ENCODE measurements at regions not wholly inside any gene's neighbourhood (a gene's known extent, or its start where the extent isn't known, plus 50 kb on each side); places are given as distances from the start of the nearest gene placed in this dataset.

DNA sequence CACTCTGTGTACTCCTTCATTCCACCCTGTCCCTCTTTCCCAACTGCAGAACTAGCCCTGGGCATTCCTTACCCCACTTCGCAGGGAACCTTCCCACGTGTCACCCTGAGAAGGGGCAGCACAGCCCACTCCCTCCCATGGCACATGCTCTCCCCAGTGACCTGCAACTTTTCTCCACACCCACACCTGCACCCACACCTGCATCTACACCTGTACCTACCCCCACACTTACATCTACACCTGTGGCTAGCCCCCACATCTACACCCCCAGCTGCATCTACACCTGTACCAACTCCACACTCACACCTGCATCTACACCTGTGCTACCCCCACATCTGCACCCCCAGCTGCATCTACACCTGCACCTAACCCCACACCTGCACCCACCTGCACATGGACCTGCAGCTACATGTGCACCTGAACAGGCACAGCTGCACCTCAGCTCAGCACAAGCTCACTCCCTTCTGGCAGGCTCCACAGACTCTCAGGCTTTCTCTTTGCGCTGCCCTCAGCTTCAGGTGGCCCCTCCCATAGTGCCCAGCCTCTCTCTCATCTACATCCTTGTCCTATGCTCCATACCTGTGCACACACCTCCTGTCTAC, 234.1 kb downstream of the TUBA3C start:
- H3K9me3 ChIP-seq: no peaks in the 10 kb centered on the region
- TF ChIP-seq POLR2AphosphoS5 (IDR thresholded peaks at IDR 0.05; ENCODE audit: insufficient read depth in 1 of 2, low read depth in 1 of 2) (no peak), POLR2A (IDR thresholded peaks at IDR 0.05) (no peak)
- TF ChIP-seq, protein P1, sequence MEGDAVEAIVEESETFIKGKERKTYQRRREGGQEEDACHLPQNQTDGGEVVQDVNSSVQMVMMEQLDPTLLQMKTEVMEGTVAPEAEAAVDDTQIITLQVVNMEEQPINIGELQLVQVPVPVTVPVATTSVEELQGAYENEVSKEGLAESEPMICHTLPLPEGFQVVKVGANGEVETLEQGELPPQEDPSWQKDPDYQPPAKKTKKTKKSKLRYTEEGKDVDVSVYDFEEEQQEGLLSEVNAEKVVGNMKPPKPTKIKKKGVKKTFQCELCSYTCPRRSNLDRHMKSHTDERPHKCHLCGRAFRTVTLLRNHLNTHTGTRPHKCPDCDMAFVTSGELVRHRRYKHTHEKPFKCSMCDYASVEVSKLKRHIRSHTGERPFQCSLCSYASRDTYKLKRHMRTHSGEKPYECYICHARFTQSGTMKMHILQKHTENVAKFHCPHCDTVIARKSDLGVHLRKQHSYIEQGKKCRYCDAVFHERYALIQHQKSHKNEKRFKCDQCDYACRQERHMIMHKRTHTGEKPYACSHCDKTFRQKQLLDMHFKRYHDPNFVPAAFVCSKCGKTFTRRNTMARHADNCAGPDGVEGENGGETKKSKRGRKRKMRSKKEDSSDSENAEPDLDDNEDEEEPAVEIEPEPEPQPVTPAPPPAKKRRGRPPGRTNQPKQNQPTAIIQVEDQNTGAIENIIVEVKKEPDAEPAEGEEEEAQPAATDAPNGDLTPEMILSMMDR (IDR thresholded peaks at IDR 0.05): no peak
- H3K27ac ChIP-seq: no peak overlapping the region
- no peak for DNase-seq (ENCODE audit: extremely low spot score in 2 of 2)
- H3K27me3 ChIP-seq: no peaks in the 10 kb centered on the region
- no peak overlapping the region for H3K4me3 ChIP-seq
- H3K36me3 ChIP-seq: no peaks in the 10 kb centered on the region
- intact Hi-C loops (cut with DNase I): no loop called here
- no peaks in the 10 kb centered on the region for H3K4me1 ChIP-seq

DNA sequence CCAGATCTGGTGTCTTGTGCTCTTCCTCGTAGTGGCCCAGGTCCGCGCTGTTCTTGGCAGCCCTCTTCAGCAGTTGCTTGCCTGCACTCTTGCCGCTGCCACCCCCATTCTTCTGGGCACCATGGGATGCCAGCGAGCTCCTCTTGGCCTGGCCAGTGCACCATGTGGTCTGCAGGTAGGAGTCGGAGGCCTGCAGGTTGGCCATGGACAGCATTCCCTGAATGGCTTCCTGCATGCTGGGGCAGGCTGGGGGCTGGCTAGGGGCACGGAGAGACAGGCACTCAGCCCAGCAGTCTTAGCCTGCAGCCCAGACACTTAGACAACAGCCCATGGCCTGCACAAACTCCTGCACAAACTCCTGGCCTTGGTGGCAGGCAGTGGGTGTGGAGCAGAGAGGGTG, 234.9 kb downstream of the TUBA3C start:
- Histone ChIP-seq H3K4me1 (no peaks in the 10 kb centered on the region), H3K27ac (no peak overlapping the region), H3K4me3 (no peak overlapping the region), H3K27me3 (no peaks in the 10 kb centered on the region), H3K36me3 (no peaks in the 10 kb centered on the region), H3K9me3 (no peaks in the 10 kb centered on the region)
- intact Hi-C loops (cut with DNase I): no loop called here
- TF ChIP-seq, protein P1 (IDR thresholded peaks at IDR 0.05): no peak
- TF ChIP-seq POLR2AphosphoS5 (IDR thresholded peaks at IDR 0.05; ENCODE audit: insufficient read depth in 1 of 2, low read depth in 1 of 2) (no peak), POLR2A (IDR thresholded peaks at IDR 0.05) (no peak)
- DNase-seq (ENCODE audit: extremely low spot score in 2 of 2): no peak

DNA sequence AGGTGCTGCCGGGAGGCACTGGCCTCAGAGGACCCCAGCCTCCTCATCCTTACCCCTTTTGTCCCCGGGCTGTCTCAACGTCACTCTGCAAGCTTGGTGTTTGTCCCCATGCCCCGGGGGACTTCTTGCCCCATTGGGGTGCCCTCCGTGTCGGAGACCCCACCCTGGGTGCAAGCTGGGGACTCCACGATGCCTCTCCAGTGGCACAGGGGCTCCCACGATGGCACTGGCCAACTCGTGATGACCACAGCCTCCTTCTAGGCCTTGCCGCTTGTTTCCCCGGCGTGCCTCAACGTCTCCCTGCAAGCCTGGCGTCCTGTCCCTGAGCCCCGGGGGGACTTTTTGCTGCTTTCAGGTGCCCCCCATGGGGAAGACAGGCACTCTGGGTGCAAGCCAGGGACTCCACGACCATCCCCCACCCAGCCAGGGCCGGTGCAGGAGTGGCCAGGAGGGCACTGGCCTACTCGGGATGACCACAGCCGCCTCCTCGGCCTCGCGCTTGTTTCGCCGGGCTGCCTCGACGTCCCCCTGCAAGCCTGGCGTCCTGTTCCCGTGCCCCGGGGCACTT, 237.0 kb downstream of the TUBA3C start:
- H3K4me3 ChIP-seq: no peak overlapping the region
- intact Hi-C loops (cut with DNase I): no loop called here
- no peaks in the 10 kb centered on the region for H3K9me3 ChIP-seq
- no peaks in the 10 kb centered on the region for H3K27me3 ChIP-seq
- H3K36me3 ChIP-seq: no peaks in the 10 kb centered on the region
- no peak overlapping the region for H3K27ac ChIP-seq
- DNase-seq (ENCODE audit: extremely low spot score in 2 of 2): no peak
- TF ChIP-seq POLR2AphosphoS5 (IDR thresholded peaks at IDR 0.05; ENCODE audit: insufficient read depth in 1 of 2, low read depth in 1 of 2) (no peak), POLR2A (IDR thresholded peaks at IDR 0.05) (no peak)
- TF ChIP-seq, protein P1 (IDR thresholded peaks at IDR 0.05): no peak
- H3K4me1 ChIP-seq: no peaks in the 10 kb centered on the region

DNA sequence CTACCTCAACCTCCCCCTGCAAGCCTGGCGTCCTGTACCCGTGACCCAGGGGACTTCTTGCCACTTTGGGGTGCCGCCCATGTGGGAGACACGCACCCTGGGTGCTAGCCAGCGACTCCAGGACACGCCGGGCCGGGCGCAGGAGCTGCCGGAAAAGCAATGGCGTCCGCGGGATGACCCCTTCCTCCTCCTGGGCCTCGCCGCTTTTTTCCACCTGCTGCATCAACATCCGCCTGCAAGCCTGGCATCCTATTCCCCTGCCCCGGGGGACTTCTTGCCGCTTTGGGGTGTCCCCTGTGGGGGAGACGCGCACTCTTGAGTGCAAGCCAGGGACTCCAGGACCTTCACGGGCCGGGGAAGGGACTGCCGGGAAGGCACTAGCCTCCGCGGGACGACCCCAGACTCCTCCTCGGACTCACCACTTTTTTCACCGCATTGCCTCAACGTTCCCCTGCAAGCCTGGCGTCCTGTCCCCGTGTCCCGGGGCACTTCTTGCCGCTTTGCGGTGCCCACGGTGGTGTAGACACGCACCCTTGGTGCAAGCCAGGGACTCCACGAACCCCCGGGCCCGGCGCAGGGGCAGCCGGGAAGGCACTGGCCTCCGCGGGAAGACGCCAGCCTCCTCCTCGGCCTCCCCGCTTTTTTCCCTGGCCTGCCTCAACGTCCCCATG, 237.8 kb downstream of the TUBA3C start:
- H3K9me3 ChIP-seq: no peaks in the 10 kb centered on the region
- intact Hi-C loops (cut with DNase I): no loop called here
- no peaks in the 10 kb centered on the region for H3K36me3 ChIP-seq
- no peaks in the 10 kb centered on the region for H3K27me3 ChIP-seq
- no peaks in the 10 kb centered on the region for H3K4me1 ChIP-seq
- DNase-seq (ENCODE audit: extremely low spot score in 2 of 2): no peak
- H3K27ac ChIP-seq: no peak overlapping the region
- TF ChIP-seq POLR2A (IDR thresholded peaks at IDR 0.05) (no peak), POLR2AphosphoS5 (IDR thresholded peaks at IDR 0.05; ENCODE audit: insufficient read depth in 1 of 2, low read depth in 1 of 2) (no peak)
- TF ChIP-seq, protein P1 (IDR thresholded peaks at IDR 0.05): no peak
- no peak overlapping the region for H3K4me3 ChIP-seq

DNA sequence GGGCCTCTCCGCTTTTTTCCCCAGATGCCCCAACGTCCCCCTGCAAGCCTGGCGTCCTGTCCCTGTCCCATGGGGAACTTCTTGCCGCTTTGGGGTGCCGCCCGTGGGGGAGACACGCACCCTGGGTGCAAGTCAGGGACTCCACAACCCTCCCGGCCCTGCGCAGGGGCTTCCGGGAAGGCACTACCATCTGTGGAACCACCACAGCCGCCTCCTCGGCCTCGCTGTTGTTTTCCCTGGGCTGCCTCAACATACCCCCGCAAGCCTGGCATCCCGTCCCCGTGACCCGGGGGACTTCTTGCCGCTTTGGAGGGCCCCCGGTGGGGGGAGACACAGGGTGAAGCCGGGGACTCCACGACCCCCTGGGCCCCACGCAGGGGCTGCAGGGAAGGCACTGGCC, 238.4 kb downstream of the TUBA3C start:
- intact Hi-C loops (cut with DNase I): no loop called here
- no peak overlapping the region for H3K4me3 ChIP-seq
- H3K36me3 ChIP-seq: no peaks in the 10 kb centered on the region
- no peaks in the 10 kb centered on the region for H3K9me3 ChIP-seq
- no peak overlapping the region for H3K27ac ChIP-seq
- no peaks in the 10 kb centered on the region for H3K4me1 ChIP-seq
- no peak for DNase-seq (ENCODE audit: extremely low spot score in 2 of 2)
- no peaks in the 10 kb centered on the region for H3K27me3 ChIP-seq
- TF ChIP-seq POLR2AphosphoS5 (IDR thresholded peaks at IDR 0.05; ENCODE audit: insufficient read depth in 1 of 2, low read depth in 1 of 2): no peak
